H1 (cell line): ENCODE measurements at regions not wholly inside any gene's neighbourhood (a gene's known extent, or its start where the extent isn't known, plus 50 kb on each side); places are given as distances from the start of the nearest gene placed in this dataset.

Source experiments
- BCL11A ChIP-seq, 2 experiments: IDR thresholded peaks; one replicate each; pipeline ENCODE4 v1.6.1; 2011; ENCODE audit warnings: low read depth in 2 of 2, low read length in 2 of 2, mild to moderate bottlenecking in 2 of 2
- CBX8 ChIP-seq: fragments of 300-800, 300-1000 bp; sonication (generic); IDR thresholded peaks from 2 replicates; pipeline ENCODE4 v1.7.1; 2016; ENCODE audit warnings: low read depth, low read length, borderline replicate concordance
- CHD1 ChIP-seq: IDR thresholded peaks from 2 replicates; pipeline ENCODE4 v1.6.1; 2012; ENCODE audit warnings: low read depth, low read length, improper control_type of control experiment
- EGR1 ChIP-seq: IDR thresholded peaks from 2 replicates; pipeline ENCODE4 v1.6.1; 2011; ENCODE audit warnings: low read depth, low read length, borderline replicate concordance
- FOSL1 ChIP-seq: IDR thresholded peaks from 2 replicates; pipeline ENCODE4 v1.6.1; 2011; ENCODE audit warnings: mild to moderate bottlenecking, low read depth, low read length, moderate library complexity; ENCODE audit not compliant: insufficient read depth
- GTF2F1 ChIP-seq: IDR thresholded peaks from 2 replicates; pipeline ENCODE4 v1.6.1; 2012; ENCODE audit warnings: low read depth, low read length, improper control_type of control experiment, borderline replicate concordance
- JUN ChIP-seq: IDR thresholded peaks from 2 replicates; pipeline ENCODE4 v1.6.1; 2011; ENCODE audit warnings: low read depth, mild to moderate bottlenecking, improper control_type of control experiment, low read length
- RXRA ChIP-seq: IDR thresholded peaks from 2 replicates; pipeline ENCODE4 v1.6.1; 2011; ENCODE audit warnings: low read depth, mild to moderate bottlenecking, low read length, moderate library complexity; ENCODE audit not compliant: insufficient read depth
- TCF12 ChIP-seq: IDR thresholded peaks from 2 replicates; pipeline ENCODE4 v1.6.1; 2011; ENCODE audit warnings: low read depth, mild to moderate bottlenecking, low read length
- TEAD4 ChIP-seq: IDR thresholded peaks from 2 replicates; pipeline ENCODE4 v1.6.1; 2012; ENCODE audit warnings: low read depth, low read length, inconsistent platforms, mixed read lengths
- YY1 ChIP-seq: IDR thresholded peaks from 2 replicates; pipeline ENCODE4 v1.6.1; 2011; ENCODE audit warnings: low read depth, mild to moderate bottlenecking, low read length

- TF ChIP-seq GTF2F1, result no peak
- TF ChIP-seq TEAD4, result peak; percentile 50; the same call in 1 of the 2 replicates
- no peak for TF ChIP-seq JUN
- TF ChIP-seq CBX8, result no peak
- no peak for TF ChIP-seq EGR1
- TF ChIP-seq FOSL1, result no peak
- TF ChIP-seq TCF12, result 0 out of 2 replicates have a peak, but pooled peaks have one; percentile 83
- TF ChIP-seq YY1, result peak; percentile 42; the same call in 1 of the 2 replicates
- no peak for TF ChIP-seq CHD1
- TF ChIP-seq BCL11A (IDR thresholded peaks at IDR 0.05; ENCODE audit: low read depth in 2 of 2, low read length in 2 of 2), result no peak
- no peak for TF ChIP-seq RXRA
Measured at GRCh38 chr12:4203772-4204376, 69.7 kb upstream of the CCND2 start (continued).
